Stimulated activated CD8-positive, alpha-beta memory T cell treated with anti-CD3 and anti-CD28 coated beads, Interleukin-7, amount 100 ng/mL, for 24 hours (primary cell): ENCODE measurements at regions not wholly inside any gene's neighbourhood (a gene's known extent, or its start where the extent isn't known, plus 50 kb on each side); places are given as distances from the start of the nearest gene placed in this dataset.

ENCODE experiments used
- DNase-seq: peaks from one replicate; pipeline ENCODE4 v3.0.0-alpha.2; 2020; ENCODE audit warnings: low read depth

- no peak for DNase-seq
These were observed 304.5 kb downstream of the KCNRG start for GRCh38 chr13:50319635-50320255.

- DNase-seq = no peak
These were observed 305.1 kb downstream of the KCNRG start for GRCh38 chr13:50320271-50320862.

GRCh38 chr13:50322006-50322405 lies 306.8 kb downstream of the KCNRG start:
- DNase-seq = no peak

GRCh38 chr13:50323440-50324065 lies 308.3 kb downstream of the KCNRG start:
- no peak for DNase-seq

GRCh38 chr13:50326271-50326670 lies 311.0 kb downstream of the KCNRG start:
- no peak for DNase-seq

- no peak for DNase-seq
These were observed 311.6 kb downstream of the KCNRG start for GRCh38 chr13:50326811-50327210.

- DNase-seq = no peak
These were observed 319.0 kb downstream of the KCNRG start for GRCh38 chr13:50334115-50334778.

GRCh38 chr13:50334944-50335343 lies 319.7 kb downstream of the KCNRG start:
- DNase-seq = no peak

GRCh38 chr13:50339271-50339670 lies 324.0 kb downstream of the KCNRG start:
- no peak for DNase-seq

- no peak for DNase-seq
These were observed 324.9 kb downstream of the KCNRG start for GRCh38 chr13:50340146-50340545.

GRCh38 chr13:50340551-50341287 lies 325.5 kb downstream of the KCNRG start:
- no peak for DNase-seq

- no peak for DNase-seq
These were observed 326.3 kb downstream of the KCNRG start for GRCh38 chr13:50341526-50341925.

GRCh38 chr13:50344717-50345116 lies 329.5 kb downstream of the KCNRG start:
- DNase-seq = no peak

- no peak for DNase-seq
These were observed 330.6 kb downstream of the KCNRG start for GRCh38 chr13:50345804-50346203.

- no peak for DNase-seq
These were observed 333.1 kb downstream of the KCNRG start for GRCh38 chr13:50348371-50348770.

- no peak for DNase-seq
These were observed 337.7 kb downstream of the KCNRG start for GRCh38 chr13:50352720-50353480.

- no peak for DNase-seq
These were observed 338.6 kb downstream of the KCNRG start for GRCh38 chr13:50353651-50354415.

- no peak for DNase-seq
These were observed 340.6 kb downstream of the KCNRG start for GRCh38 chr13:50355797-50356196.

- DNase-seq = no peak
These were observed 341.9 kb downstream of the KCNRG start for GRCh38 chr13:50357136-50357535.

- no peak for DNase-seq
These were observed 342.4 kb downstream of the KCNRG start for GRCh38 chr13:50357586-50358118.
